ENCODE measurements at regions not wholly inside any gene's neighbourhood (a gene's known extent, or its start where the extent isn't known, plus 50 kb on each side); places are given as distances from the start of the nearest gene placed in this dataset.

DNA sequence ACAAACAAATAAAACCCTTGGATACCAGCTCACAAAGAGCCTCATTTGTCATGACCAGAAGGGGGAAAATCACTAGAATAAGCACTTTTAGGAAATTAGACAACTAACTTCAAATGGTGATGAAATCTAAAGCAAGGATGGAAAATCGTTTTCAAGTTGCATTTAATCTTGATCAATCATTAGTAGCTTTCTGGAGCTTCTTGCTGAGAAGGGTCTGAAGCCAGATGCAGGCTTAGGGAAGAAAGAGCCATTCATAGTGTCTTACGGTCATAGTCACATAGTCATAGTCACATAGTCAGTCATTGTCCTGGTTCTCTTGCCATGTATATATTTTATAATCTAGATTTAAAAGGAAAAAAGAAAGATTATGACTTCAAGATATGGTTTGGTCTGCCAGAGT lies 610.5 kb downstream of the ACTL7B start:
- TF ChIP-seq, protein P1, sequence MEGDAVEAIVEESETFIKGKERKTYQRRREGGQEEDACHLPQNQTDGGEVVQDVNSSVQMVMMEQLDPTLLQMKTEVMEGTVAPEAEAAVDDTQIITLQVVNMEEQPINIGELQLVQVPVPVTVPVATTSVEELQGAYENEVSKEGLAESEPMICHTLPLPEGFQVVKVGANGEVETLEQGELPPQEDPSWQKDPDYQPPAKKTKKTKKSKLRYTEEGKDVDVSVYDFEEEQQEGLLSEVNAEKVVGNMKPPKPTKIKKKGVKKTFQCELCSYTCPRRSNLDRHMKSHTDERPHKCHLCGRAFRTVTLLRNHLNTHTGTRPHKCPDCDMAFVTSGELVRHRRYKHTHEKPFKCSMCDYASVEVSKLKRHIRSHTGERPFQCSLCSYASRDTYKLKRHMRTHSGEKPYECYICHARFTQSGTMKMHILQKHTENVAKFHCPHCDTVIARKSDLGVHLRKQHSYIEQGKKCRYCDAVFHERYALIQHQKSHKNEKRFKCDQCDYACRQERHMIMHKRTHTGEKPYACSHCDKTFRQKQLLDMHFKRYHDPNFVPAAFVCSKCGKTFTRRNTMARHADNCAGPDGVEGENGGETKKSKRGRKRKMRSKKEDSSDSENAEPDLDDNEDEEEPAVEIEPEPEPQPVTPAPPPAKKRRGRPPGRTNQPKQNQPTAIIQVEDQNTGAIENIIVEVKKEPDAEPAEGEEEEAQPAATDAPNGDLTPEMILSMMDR (IDR thresholded peaks at IDR 0.05) = no peak
- no peak for TF ChIP-seq POLR2AphosphoS5 (IDR thresholded peaks at IDR 0.05; ENCODE audit: insufficient read depth in 1 of 2, low read depth in 1 of 2)

Measured in vagina (tissue), 2 donors.